H1 (cell line): ENCODE measurements at regions not wholly inside any gene's neighbourhood (a gene's known extent, or its start where the extent isn't known, plus 50 kb on each side); places are given as distances from the start of the nearest gene placed in this dataset.

ENCODE experiments used
- CTCF ChIA-PET: fragments of 300-600 bp; sonication (Branson Sonifier 250); formaldehyde crosslinking; loops from one replicate; lab custom pipeline; 2021; ENCODE audit not compliant: partially characterized antibody; lab: Charles Lee
- POLR2A ChIA-PET: fragments of 300-600 bp; sonication (Branson Sonifier 250); formaldehyde crosslinking; loops from one replicate; lab custom pipeline; 2021; ENCODE audit warnings: inconsistent platforms; ENCODE audit not compliant: partially characterized antibody; lab: Charles Lee
- DNase-seq, 2 experiments: peaks; one replicate each; pipeline versions ENCODE4 v3.0.0 to v3.0.0-alpha.2; 2010 to 2022; ENCODE audit warnings: low spot score in 2 of 2, low read depth in 1 of 2, mixed read lengths in 1 of 2
- FAIRE-seq: peaks from 2 replicates; lab custom pipeline; 2011; peaks lifted over from hg19 to GRCh38; lab: Jason Lieb, UNC
- H2AFZ ChIP-seq: 2 replicates; pipeline ENCODE4 v1.8.1; 2012; ENCODE audit warnings: low read length, inconsistent platforms
- H2AK5ac ChIP-seq: 2 replicates; pipeline ENCODE4 v1.6.1; 2013; ENCODE audit warnings: low read depth, low read length
- H2BK120ac ChIP-seq: replicated peaks from 2 replicates; pipeline ENCODE3; 2013; ENCODE audit warnings: low read depth, low read length, inconsistent platforms
- H2BK12ac ChIP-seq: 2 replicates; pipeline ENCODE4 v1.6.1; 2013; ENCODE audit warnings: low read depth, low read length
- H2BK15ac ChIP-seq: 2 replicates; pipeline ENCODE4 v1.6.1; 2013; ENCODE audit warnings: low read length
- H2BK20ac ChIP-seq: 2 replicates; pipeline ENCODE4 v1.6.1; 2013; ENCODE audit warnings: low read length
- H2BK5ac ChIP-seq: 2 replicates; pipeline ENCODE4 v1.6.1; 2013; ENCODE audit warnings: low read depth, low read length
- H3K14ac ChIP-seq: 2 replicates; pipeline ENCODE4 v1.6.1; 2013; ENCODE audit warnings: inconsistent platforms; ENCODE audit not compliant: insufficient read length
- H3K18ac ChIP-seq: 2 replicates; pipeline ENCODE4 v1.6.1; 2013; ENCODE audit warnings: low read length; ENCODE audit errors: extremely low read depth
- H3K23ac ChIP-seq: 2 replicates; pipeline ENCODE4 v1.6.1; 2013; ENCODE audit warnings: inconsistent platforms; ENCODE audit not compliant: insufficient read length
- H3K23me2 ChIP-seq: 2 replicates; pipeline ENCODE4 v1.6.1; 2013; ENCODE audit warnings: low read depth, low read length
- H3K27ac ChIP-seq: 2 replicates; pipeline ENCODE4 v1.6.1; 2011; ENCODE audit warnings: low read depth, low read length, inconsistent platforms
- H3K27me3 ChIP-seq, 4 experiments: replicated peaks in 1 of 4; 1 replicate in 1 of 4; 2 replicates in 3 of 4; pipeline versions ENCODE4 v1.6.1 to v1.8.1; 2011 to 2013; ENCODE audit warnings: low read length in 3 of 4, mild to moderate bottlenecking in 3 of 4, inconsistent platforms in 2 of 4, mixed read lengths in 2 of 4, moderate library complexity in 1 of 4; ENCODE audit not compliant: control insufficient read depth in 3 of 4, insufficient read depth in 3 of 4; ENCODE audit errors: extremely low read depth in 1 of 4
- H3K36me3 ChIP-seq, 4 experiments: 2 replicates each; pipeline versions ENCODE4 v1.6.1 to v1.8.1; 2011 to 2013; ENCODE audit warnings: mild to moderate bottlenecking in 4 of 4, low read length in 3 of 4, moderate library complexity in 2 of 4, control low read depth in 1 of 4, inconsistent platforms in 1 of 4; ENCODE audit not compliant: insufficient read depth in 4 of 4, control insufficient read depth in 2 of 4
- H3K4ac ChIP-seq: replicated peaks from 2 replicates; pipeline ENCODE3; 2013; ENCODE audit warnings: low read length, low read depth, mixed read lengths, inconsistent platforms; ENCODE audit not compliant: insufficient read length
- H3K4me1 ChIP-seq, 4 experiments: replicated peaks in 1 of 4; 1 replicate in 1 of 4; 2 replicates in 3 of 4; pipeline versions ENCODE4 v1.6.1 to v1.8.1; 2011 to 2013; ENCODE audit warnings: low read length in 3 of 4, inconsistent platforms in 2 of 4, mixed read lengths in 1 of 4; ENCODE audit not compliant: insufficient read depth in 4 of 4, control insufficient read depth in 3 of 4
- H3K4me2 ChIP-seq, 2 experiments: 2 replicates each; pipeline versions ENCODE4 v1.6.1 to v1.8.1; 2011 to 2013; ENCODE audit warnings: low read depth in 2 of 2, low read length in 2 of 2, control low read depth in 1 of 2, inconsistent platforms in 1 of 2, mild to moderate bottlenecking in 1 of 2; ENCODE audit not compliant: insufficient read depth in 1 of 2
- H3K4me3 ChIP-seq, 4 experiments: fragments of 200-600, 300-600 bp in 1 of 4; sonication (generic), shearing (Covaris generic), sonication (Bioruptor Twin) in 1 of 4; 2 replicates each; pipeline versions ENCODE4 v1.5.1 to v1.8.1; 2011 to 2016; ENCODE audit warnings: low read length in 4 of 4, low read depth in 3 of 4, control low read depth in 2 of 4, inconsistent platforms in 2 of 4, mild to moderate bottlenecking in 2 of 4, mixed read lengths in 1 of 4, moderate library complexity in 1 of 4; ENCODE audit not compliant: insufficient read depth in 2 of 4; ENCODE audit errors: extremely low read depth in 1 of 4
- H3K56ac ChIP-seq: replicated peaks from 2 replicates; pipeline ENCODE3; 2013; ENCODE audit warnings: low read depth, mild to moderate bottlenecking, mixed read lengths, low read length, inconsistent platforms; ENCODE audit not compliant: insufficient read length
- H3K79me1 ChIP-seq: 2 replicates; pipeline ENCODE4 v1.6.1; 2013; ENCODE audit warnings: low read depth, low read length, control low read depth
- H3K79me2 ChIP-seq, 2 experiments: 2 replicates each; pipeline versions ENCODE4 v1.6.1 to v1.8.1; 2012 to 2013; ENCODE audit warnings: low read length in 2 of 2, mild to moderate bottlenecking in 2 of 2, inconsistent platforms in 1 of 2; ENCODE audit not compliant: insufficient read depth in 2 of 2, control insufficient read depth in 1 of 2
- H3K9ac ChIP-seq, 4 experiments: replicated peaks in 1 of 4; 1 replicate in 1 of 4; 2 replicates in 3 of 4; pipeline versions ENCODE4 v1.6.1 to v1.8.1; 2011 to 2013; ENCODE audit warnings: low read depth in 3 of 4, low read length in 3 of 4, control low read depth in 2 of 4, mild to moderate bottlenecking in 2 of 4, moderate library complexity in 2 of 4, inconsistent platforms in 1 of 4; ENCODE audit errors: extremely low read depth in 1 of 4
- H3K9me3 ChIP-seq, 2 experiments: 2 replicates each; pipeline versions ENCODE4 v1.6.1 to v1.8.1; 2012 to 2013; ENCODE audit warnings: mild to moderate bottlenecking in 2 of 2, moderate library complexity in 2 of 2, control low read depth in 1 of 2, inconsistent platforms in 1 of 2, low read depth in 1 of 2, low read length in 1 of 2, mixed read lengths in 1 of 2; ENCODE audit not compliant: insufficient read depth in 2 of 2
- H4K20me1 ChIP-seq, 2 experiments: replicated peaks in 1 of 2; 2 replicates each; pipeline versions ENCODE3 to v1.8.1; 2011 to 2013; ENCODE audit warnings: inconsistent platforms in 2 of 2, low read length in 2 of 2, mild to moderate bottlenecking in 1 of 2; ENCODE audit not compliant: insufficient read depth in 2 of 2, control insufficient read depth in 1 of 2
- H4K5ac ChIP-seq: 2 replicates; pipeline ENCODE4 v1.6.1; 2013; ENCODE audit warnings: low read length, low read depth, mixed read lengths, inconsistent platforms; ENCODE audit not compliant: insufficient read length
- H4K8ac ChIP-seq: 2 replicates; pipeline ENCODE4 v1.8.0; 2013; ENCODE audit warnings: mild to moderate bottlenecking, moderate library complexity, low read length, inconsistent platforms; ENCODE audit not compliant: insufficient read depth; ENCODE audit errors: extremely low read depth
- H4K91ac ChIP-seq: replicated peaks from 2 replicates; pipeline ENCODE3; 2013; ENCODE audit warnings: low read length, mixed read lengths, inconsistent platforms; ENCODE audit not compliant: insufficient read length
- ASH2L ChIP-seq: fragments of 200-600, 300-600 bp; sonication (generic); IDR thresholded peaks from one replicate; pipeline ENCODE4 v1.7.1; 2017; ENCODE audit warnings: low read length
- JUND ChIP-seq: IDR thresholded peaks from 2 replicates; pipeline ENCODE4 v1.6.1; 2011; ENCODE audit warnings: mild to moderate bottlenecking, improper control_type of control experiment, low read length
- KDM1A ChIP-seq: fragments of 200-600, 300-600 bp; sonication (generic); IDR thresholded peaks from 2 replicates; pipeline ENCODE4 v1.7.1; 2016; ENCODE audit warnings: mild to moderate bottlenecking, low read length, borderline replicate concordance
- KDM5A ChIP-seq: fragments of 200-600 bp; IDR thresholded peaks from 2 replicates; pipeline ENCODE4 v1.7.1; 2012; ENCODE audit warnings: mild to moderate bottlenecking, low read length, inconsistent platforms, mixed read lengths
- MAFK ChIP-seq: IDR thresholded peaks from 2 replicates; pipeline ENCODE4 v1.6.1; 2012; ENCODE audit warnings: low read depth, mild to moderate bottlenecking, improper control_type of control experiment, low read length
- NRF1 ChIP-seq: IDR thresholded peaks from 2 replicates; pipeline ENCODE4 v1.6.1; 2011; ENCODE audit warnings: mild to moderate bottlenecking, low read depth, low read length, improper control_type of control experiment
- RAD21 ChIP-seq, 2 experiments: IDR thresholded peaks in 1 of 2; conservative IDR thresholded peaks in 1 of 2; 2 replicates each; pipeline ENCODE4 v1.6.1; 2011; ENCODE audit warnings: low read depth in 2 of 2, low read length in 2 of 2, improper control_type of control experiment in 1 of 2, inconsistent platforms in 1 of 2, mild to moderate bottlenecking in 1 of 2, moderate library complexity in 1 of 2
- RFX5 ChIP-seq: IDR thresholded peaks from 2 replicates; pipeline ENCODE4 v1.6.1; 2011; ENCODE audit warnings: low read depth, low read length, improper control_type of control experiment, borderline replicate concordance
- SIRT6 ChIP-seq: IDR thresholded peaks from one replicate; pipeline ENCODE4 v1.7.1; 2012; ENCODE audit warnings: low read length, inconsistent platforms

- Histone ChIP-seq H2BK15ac (no peak overlapping the region), H3K23me2 (no peaks in the 10 kb centered on the region), H3K4me1 (no peaks in the 10 kb centered on the region), H3K14ac (no peak overlapping the region), H3K36me3 (no peaks in the 10 kb centered on the region), H3K18ac (no peak overlapping the region), H3K27ac (no peak overlapping the region), H3K4me3 (no peak overlapping the region), H2AFZ (no peak overlapping the region), H2BK12ac (no peak overlapping the region), H3K9me3 (peaks cover 7% of the 10 kb centered on the region in 2 experiments; a peak in 2 of 4 replicates), H3K4me2 (no peak overlapping the region), H4K5ac (no peak overlapping the region), H3K27me3 (no peaks in the 10 kb centered on the region), H3K4ac (no peak overlapping the region), H2BK5ac (no peak overlapping the region), H2AK5ac (no peak overlapping the region), H3K79me2 (no peaks in the 10 kb centered on the region), H2BK20ac (no peak overlapping the region), H3K23ac (no peak overlapping the region), H4K20me1 (no peaks in the 10 kb centered on the region), H3K56ac (no peak overlapping the region), H3K79me1 (no peaks in the 10 kb centered on the region), H2BK120ac (no peak overlapping the region), H4K8ac (no peak overlapping the region), H3K9ac (no peak overlapping the region), H4K91ac (no peak overlapping the region)
- POLR2A ChIA-PET: no interaction called here
- TF ChIP-seq MAFK: no peak
- no peak for TF ChIP-seq KDM5A
- no peak for TF ChIP-seq RAD21 (IDR thresholded peaks at IDR 0.05 in 1 of 2, conservative IDR thresholded peaks at IDR 0.05 in 1 of 2; ENCODE audit: low read depth in 2 of 2, low read length in 2 of 2)
- no peak for TF ChIP-seq NRF1
- TF ChIP-seq RFX5: no peak
- no peak for TF ChIP-seq ASH2L
- TF ChIP-seq JUND: no peak
- TF ChIP-seq SIRT6: no peak
- no peak for TF ChIP-seq KDM1A
- DNase-seq (no peak), FAIRE-seq (no peak)
- CTCF ChIA-PET: interaction anchor here (0.6 to 1.4 kb wide), 6 partner anchors 9 to 616 kb away, joined by 3 to 4 read pairs (median 3); no protein-coding TSS in a partner anchor
These were observed 130.6 kb upstream of the CMC1 start for GRCh38 chr3:28110869-28111268.
